C4-2B (cell line): ENCODE measurements at regions not wholly inside any gene's neighbourhood (a gene's known extent, or its start where the extent isn't known, plus 50 kb on each side); places are given as distances from the start of the nearest gene placed in this dataset.

ENCODE experiments used
- ZFX ChIP-seq: fragments of 450-650 bp; IDR thresholded peaks from 2 replicates; pipeline ENCODE4 v1.6.1; 2017
- TF ChIP-seq, protein P1 (sequence below): fragments of 450-650 bp; conservative IDR thresholded peaks from 2 replicates; pipeline ENCODE4 v1.5.1; 2017; ENCODE audit warnings: mild to moderate bottlenecking

- TF ChIP-seq, protein P1, sequence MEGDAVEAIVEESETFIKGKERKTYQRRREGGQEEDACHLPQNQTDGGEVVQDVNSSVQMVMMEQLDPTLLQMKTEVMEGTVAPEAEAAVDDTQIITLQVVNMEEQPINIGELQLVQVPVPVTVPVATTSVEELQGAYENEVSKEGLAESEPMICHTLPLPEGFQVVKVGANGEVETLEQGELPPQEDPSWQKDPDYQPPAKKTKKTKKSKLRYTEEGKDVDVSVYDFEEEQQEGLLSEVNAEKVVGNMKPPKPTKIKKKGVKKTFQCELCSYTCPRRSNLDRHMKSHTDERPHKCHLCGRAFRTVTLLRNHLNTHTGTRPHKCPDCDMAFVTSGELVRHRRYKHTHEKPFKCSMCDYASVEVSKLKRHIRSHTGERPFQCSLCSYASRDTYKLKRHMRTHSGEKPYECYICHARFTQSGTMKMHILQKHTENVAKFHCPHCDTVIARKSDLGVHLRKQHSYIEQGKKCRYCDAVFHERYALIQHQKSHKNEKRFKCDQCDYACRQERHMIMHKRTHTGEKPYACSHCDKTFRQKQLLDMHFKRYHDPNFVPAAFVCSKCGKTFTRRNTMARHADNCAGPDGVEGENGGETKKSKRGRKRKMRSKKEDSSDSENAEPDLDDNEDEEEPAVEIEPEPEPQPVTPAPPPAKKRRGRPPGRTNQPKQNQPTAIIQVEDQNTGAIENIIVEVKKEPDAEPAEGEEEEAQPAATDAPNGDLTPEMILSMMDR: no peak
- TF ChIP-seq ZFX: no peak
Observed at GRCh38 chr15:69953051-69953450, 144.7 kb downstream of the TLE3 start.
